ENCODE measurements at regions not wholly inside any gene's neighbourhood (a gene's known extent, or its start where the extent isn't known, plus 50 kb on each side); places are given as distances from the start of the nearest gene placed in this dataset.

- TF ChIP-seq GATA2 (IDR thresholded peaks at IDR 0.05; ENCODE audit: low read depth, low read length) (no peak), GATA3 (IDR thresholded peaks at IDR 0.05; ENCODE audit: low read depth, low read length) (no peak)
Measured at GRCh38 chr20:43835944-43836508, 78.6 kb upstream of the TOX2 start.
